Esophagus squamous epithelium (tissue), 5 donors: ENCODE measurements at regions not wholly inside any gene's neighbourhood (a gene's known extent, or its start where the extent isn't known, plus 50 kb on each side); places are given as distances from the start of the nearest gene placed in this dataset.

Experiments used
- DNase-seq: peaks from one replicate; lab custom pipeline; 2025; lab: John Stamatoyannopoulos, UW
- H3K27ac ChIP-seq, 4 donors: fragments of 200-600 bp; sonication (generic); one replicate each; pipeline ENCODE4 v1.5.1; 2016 to 2019; ENCODE audit warnings: mild to moderate bottlenecking in 1 of 4
- H3K27me3 ChIP-seq, 4 donors: fragments of 200-600 bp; sonication (generic); 1 replicate in 3 of 4; 2 replicates in 1 of 4; pipeline versions ENCODE4 v1.5.1 to v1.6.0; 2017 to 2021; ENCODE audit warnings: antibody characterized with exemption in 1 of 4
- H3K36me3 ChIP-seq, 3 donors: fragments of 200-600 bp; sonication (generic); one replicate each; pipeline ENCODE4 v1.5.1; 2016 to 2019
- H3K4me1 ChIP-seq, 3 donors: fragments of 200-600 bp; sonication (generic); one replicate each; pipeline ENCODE4 v1.5.1; 2017 to 2019
- H3K4me3 ChIP-seq, 4 donors: fragments of 200-600 bp; sonication (generic); 1 replicate in 3 of 4; 2 replicates in 1 of 4; pipeline ENCODE4 v1.5.1; 2016 to 2019; ENCODE audit warnings: mild to moderate bottlenecking in 2 of 4, moderate library complexity in 1 of 4
- H3K9me3 ChIP-seq, 3 donors: fragments of 200-600 bp; sonication (generic); one replicate each; pipeline ENCODE4 v1.5.1; 2016 to 2019
- CTCF ChIP-seq, 6 experiments: fragments of 450-650 bp in 4 of 6; fragments of 200-600 bp in 2 of 6; sonication (generic) in 2 of 6; IDR thresholded peaks; one replicate each; pipeline ENCODE4 v1.5.1; 2016 to 2019; ENCODE audit warnings: antibody characterized with exemption in 6 of 6, mild to moderate bottlenecking in 4 of 6, moderate library complexity in 4 of 6
- POLR2A ChIP-seq, 4 donors: fragments of 450-650 bp; IDR thresholded peaks; one replicate each; pipeline ENCODE4 v1.6.1; 2017; ENCODE audit warnings: antibody characterized with exemption in 4 of 4, mild to moderate bottlenecking in 4 of 4, moderate library complexity in 3 of 4
- WGBS, 2 donors: methylation state at CpG; one replicate each; pipeline ENCODE4 v1.1.5; 2018; 5-methylcytosine and 5-hydroxymethylcytosine counted together
- intact Hi-C: fragments of 100-400 bp; cut with DNase I; formaldehyde crosslinking; loops from one replicate; pipeline ENCODE4 v1.15.0; 2022
- donor health status: DM: yes; HTN: yes; CAD: no.

- Histone ChIP-seq H3K4me1 (peaks cover 0 to 15% (median 0%) of the 10 kb centered on the region in 3 donors), H3K36me3 (no peaks in the 10 kb centered on the region), H3K27ac (no peak overlapping the region), H3K4me3 (no peak overlapping the region), H3K9me3 (peaks cover 0 to 17% (median 0%) of the 10 kb centered on the region in 3 donors), H3K27me3 (peaks cover 0 to 52% (median 0%) of the 10 kb centered on the region in 4 donors)
- no peak for DNase-seq
- intact Hi-C loops, result no loop called here
- no peak for TF ChIP-seq CTCF (IDR thresholded peaks at IDR 0.05)
- TF ChIP-seq POLR2A (IDR thresholded peaks at IDR 0.05), result no peak
- 76 to 88% methylated on average over 3 to 4 of the region's 5 CpGs for WGBS, 2 donors
Observed at GRCh38 chr1:29500651-29501050, 264.3 kb downstream of the PTPRU start.

DNA sequence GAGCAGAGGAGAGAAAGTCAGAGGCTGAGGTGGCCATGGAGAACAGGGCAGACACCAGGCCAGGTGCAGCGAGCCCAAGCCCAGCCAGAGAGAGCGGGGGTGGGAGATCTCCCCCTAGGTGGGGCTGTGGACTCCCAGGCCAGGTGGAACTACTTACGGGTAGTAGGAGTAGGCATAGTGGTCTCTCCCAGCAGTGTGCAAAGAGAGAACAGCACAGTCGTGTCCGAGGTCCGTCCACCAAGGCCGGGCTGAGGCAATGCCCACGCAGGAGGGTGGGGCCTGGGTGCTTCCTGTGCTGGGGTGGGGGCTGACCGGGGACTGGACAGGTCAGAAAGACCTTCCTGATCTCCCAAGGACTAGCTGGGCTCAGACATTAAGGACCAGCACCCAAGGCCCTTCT lies 263.7 kb downstream of the PTPRU start:
- peaks cover 0 to 15% (median 0%) of the 10 kb centered on the region in 3 donors for H3K4me1 ChIP-seq
- peaks cover 0 to 46% (median 0%) of the 10 kb centered on the region in 4 donors for H3K27me3 ChIP-seq
- H3K4me3 ChIP-seq, result no peak overlapping the region
- intact Hi-C loops, result no loop called here
- TF ChIP-seq CTCF (IDR thresholded peaks at IDR 0.05) (no peak), POLR2A (IDR thresholded peaks at IDR 0.05) (no peak)
- no peaks in the 10 kb centered on the region for H3K36me3 ChIP-seq
- DNase-seq, result no peak
- no peak overlapping the region for H3K27ac ChIP-seq
- peaks cover 0 to 23% (median 0%) of the 10 kb centered on the region in 3 donors for H3K9me3 ChIP-seq
- 82 to 91% methylated on average over 8 of the region's 9 CpGs for WGBS, 2 donors

GRCh38 chr1:29499104-29499650 lies 262.9 kb downstream of the PTPRU start:
- DNase-seq, result no peak
- peaks cover 0 to 41% (median 0%) of the 10 kb centered on the region in 4 donors for H3K27me3 ChIP-seq
- 69 to 78% methylated on average over 7 to 9 of the region's 9 CpGs for WGBS, 2 donors
- H3K27ac ChIP-seq, result no peak overlapping the region
- TF ChIP-seq POLR2A (IDR thresholded peaks at IDR 0.05) (no peak), CTCF (IDR thresholded peaks at IDR 0.05) (no peak)
- no peak overlapping the region for H3K4me3 ChIP-seq
- H3K9me3 ChIP-seq, result peaks cover 0 to 25% (median 0%) of the 10 kb centered on the region in 3 donors
- H3K4me1 ChIP-seq, result peaks cover 0 to 9% (median 0%) of the 10 kb centered on the region in 3 donors
- H3K36me3 ChIP-seq, result no peaks in the 10 kb centered on the region
- intact Hi-C loops, result no loop called here

- intact Hi-C loops, result no loop called here
- H3K27ac ChIP-seq, result no peak overlapping the region
- DNase-seq, result no peak
- H3K4me1 ChIP-seq, result peaks cover 0 to 2% (median 0%) of the 10 kb centered on the region in 3 donors
- TF ChIP-seq CTCF (IDR thresholded peaks at IDR 0.05) (no peak), POLR2A (IDR thresholded peaks at IDR 0.05) (no peak)
- peaks cover 0 to 41% (median 0%) of the 10 kb centered on the region in 4 donors for H3K27me3 ChIP-seq
- peaks cover 0 to 25% (median 0%) of the 10 kb centered on the region in 3 donors for H3K9me3 ChIP-seq
- H3K36me3 ChIP-seq, result no peaks in the 10 kb centered on the region
- WGBS, 2 donors, result 67 to 82% methylated on average over 10 of the region's 14 CpGs
- no peak overlapping the region for H3K4me3 ChIP-seq
Observed at GRCh38 chr1:29498126-29499103, 262.1 kb downstream of the PTPRU start.
